ENCODE measurements at regions not wholly inside any gene's neighbourhood (a gene's known extent, or its start where the extent isn't known, plus 50 kb on each side); places are given as distances from the start of the nearest gene placed in this dataset.

DNA sequence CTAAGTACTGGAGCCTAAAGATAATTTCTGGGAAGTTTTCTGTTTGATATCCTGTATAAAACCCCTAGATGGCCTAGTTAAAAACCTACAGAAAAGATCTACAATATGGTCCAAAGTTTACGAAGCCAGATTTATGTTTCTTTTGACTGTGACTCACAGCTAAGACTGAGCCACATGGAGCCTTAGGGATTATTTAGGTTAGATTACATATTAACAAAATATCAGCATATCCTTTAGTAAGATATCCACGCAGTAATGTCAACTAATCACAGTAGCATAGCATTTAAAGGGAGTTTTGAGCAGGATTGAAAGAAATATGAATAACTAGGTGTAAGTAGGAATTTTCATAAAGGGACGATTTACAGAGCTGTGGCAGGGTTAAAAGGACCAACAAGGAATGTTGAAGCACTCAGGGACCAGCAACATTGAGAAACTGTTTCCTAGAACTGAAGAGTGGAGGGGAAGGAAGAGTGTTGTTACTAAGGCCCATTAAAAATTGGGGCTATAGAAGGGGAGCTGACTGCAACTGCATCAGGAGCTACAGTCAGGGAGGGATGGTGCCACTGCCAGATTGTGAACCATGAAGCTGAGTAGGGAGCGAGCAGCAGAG, 155.5 kb downstream of the DACT1 start:
- no peak for TF ChIP-seq EZH2 (IDR thresholded peaks at IDR 0.05; ENCODE audit: low read length)
- no peak for TF ChIP-seq CTCF (optimal IDR thresholded peaks at IDR 0.05 in 1 of 3, IDR thresholded peaks at IDR 0.05 in 1 of 3, conservative IDR thresholded peaks at IDR 0.05 in 1 of 3; ENCODE audit: extremely low read depth in 1 of 3, insufficient read depth in 2 of 3, low read length in 3 of 3)

Measured in keratinocyte (primary cell).